HS-5 (cell line): ENCODE measurements at regions not wholly inside any gene's neighbourhood (a gene's known extent, or its start where the extent isn't known, plus 50 kb on each side); places are given as distances from the start of the nearest gene placed in this dataset.

ENCODE experiments used
- DNase-seq: peaks from one replicate; pipeline ENCODE4 v3.0.0-alpha.2; 2012; ENCODE audit warnings: low read depth

GRCh38 chr10:108785011-108785410 lies 1138.3 kb downstream of the XPNPEP1 start:
- no peak for DNase-seq

DNA sequence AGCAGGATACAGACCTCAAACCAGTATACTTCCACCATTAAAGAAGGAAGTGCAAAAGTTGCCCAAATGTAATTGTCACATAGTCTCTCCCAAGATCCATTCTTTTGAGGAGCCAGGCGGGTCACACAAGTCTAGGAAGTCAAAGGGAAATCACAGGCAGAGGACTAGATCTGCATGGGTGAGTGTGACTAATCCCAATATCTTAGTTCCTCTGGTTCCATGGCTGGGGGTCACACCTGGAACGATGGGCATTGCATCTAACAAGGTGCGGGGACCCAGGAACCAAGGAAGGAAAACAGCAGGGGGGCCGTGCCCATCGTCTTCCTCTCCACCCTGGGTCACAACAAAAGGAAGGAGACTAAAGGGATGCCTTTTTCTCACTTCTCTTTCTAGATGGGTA lies 1138.8 kb downstream of the XPNPEP1 start:
- DNase-seq, result no peak

DNA sequence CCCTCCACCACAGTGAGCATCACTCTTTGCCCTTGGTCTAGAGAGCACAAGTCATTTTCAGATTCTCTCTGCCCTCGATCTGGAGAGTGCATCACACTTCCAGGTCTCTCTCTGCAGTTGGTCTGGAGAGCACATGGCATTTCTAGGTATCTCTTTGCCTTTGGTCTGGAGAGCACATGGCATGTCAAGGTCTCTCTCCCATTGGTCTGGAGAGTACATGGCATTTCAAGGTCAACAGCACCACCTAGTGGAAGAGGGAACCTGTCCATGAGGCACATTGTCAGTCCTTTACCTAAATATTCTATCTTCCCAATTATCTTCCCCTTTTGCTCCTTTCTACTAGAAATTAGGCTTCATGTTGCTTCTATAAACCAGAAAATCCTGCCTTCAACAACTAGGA lies 1139.4 kb downstream of the XPNPEP1 start:
- DNase-seq, result no peak

- DNase-seq, result no peak
Observed at GRCh38 chr10:108782411-108782810, 1140.9 kb downstream of the XPNPEP1 start.

- DNase-seq, result no peak
Observed at GRCh38 chr10:108779501-108779900, 1143.8 kb downstream of the XPNPEP1 start.

DNA sequence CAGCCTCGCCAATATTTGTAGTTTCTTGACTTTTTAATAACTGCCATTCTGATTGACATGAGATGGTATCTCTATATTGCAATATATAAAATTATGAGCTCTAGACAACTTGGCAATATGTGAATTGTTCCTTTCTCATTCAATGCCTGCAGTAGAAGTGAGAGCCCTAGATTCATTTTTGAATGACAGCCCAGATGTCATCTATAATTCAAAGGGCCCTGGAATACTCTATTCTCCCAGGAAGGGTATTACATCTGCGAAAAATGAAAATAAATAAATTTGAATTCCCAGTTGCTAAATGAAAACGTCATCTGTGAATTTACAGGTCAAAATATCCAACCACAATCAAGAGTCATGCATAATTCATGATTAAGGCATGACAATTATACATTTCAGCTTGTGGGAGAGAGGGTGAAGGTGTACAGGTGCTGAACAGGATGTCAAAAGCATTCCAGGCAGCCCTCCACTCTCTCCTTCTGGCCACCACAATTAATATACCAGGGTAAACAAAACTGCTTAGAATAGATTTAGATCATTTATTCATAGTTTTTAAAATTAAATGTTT lies 1147.3 kb downstream of the XPNPEP1 start:
- no peak for DNase-seq

DNA sequence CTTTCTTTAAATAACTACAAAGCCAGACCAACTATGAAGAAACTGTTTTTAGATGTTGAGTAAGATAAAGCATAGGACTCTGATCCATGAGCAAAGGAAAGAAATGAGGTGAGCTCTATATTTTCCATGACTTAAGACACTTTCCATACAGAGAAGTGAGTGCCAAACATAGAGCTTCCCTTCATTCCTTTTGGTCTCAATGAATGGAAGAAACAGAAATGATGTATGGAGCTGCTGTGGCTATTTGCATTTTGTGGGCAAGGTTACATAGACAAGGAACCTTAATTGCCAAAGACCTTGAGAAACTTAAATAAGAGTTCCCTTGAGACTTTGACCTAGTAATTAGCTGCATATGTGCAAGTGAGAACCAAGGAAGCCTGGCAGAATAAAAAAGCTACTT lies 1152.2 kb downstream of the XPNPEP1 start:
- DNase-seq, result no peak

DNA sequence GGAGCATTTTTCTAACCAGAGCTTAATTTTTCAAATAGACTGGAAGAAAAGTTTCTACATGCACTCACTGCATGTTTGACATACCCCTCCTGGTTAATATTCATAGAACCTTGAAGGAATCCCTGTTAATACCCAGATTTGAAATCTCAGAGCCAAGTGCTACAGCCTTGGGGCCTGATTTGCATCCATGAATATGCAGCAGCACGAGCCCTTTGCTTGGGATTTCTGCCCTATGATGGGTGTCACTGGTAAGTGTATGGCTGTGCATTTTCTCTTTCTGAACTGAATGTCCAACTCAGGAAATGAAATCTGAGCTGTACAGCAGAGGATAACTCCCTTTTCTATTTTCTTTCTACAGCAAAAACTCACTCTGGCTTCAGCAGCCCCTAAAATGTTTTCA lies 1157.5 kb downstream of the XPNPEP1 start:
- no peak for DNase-seq

DNA sequence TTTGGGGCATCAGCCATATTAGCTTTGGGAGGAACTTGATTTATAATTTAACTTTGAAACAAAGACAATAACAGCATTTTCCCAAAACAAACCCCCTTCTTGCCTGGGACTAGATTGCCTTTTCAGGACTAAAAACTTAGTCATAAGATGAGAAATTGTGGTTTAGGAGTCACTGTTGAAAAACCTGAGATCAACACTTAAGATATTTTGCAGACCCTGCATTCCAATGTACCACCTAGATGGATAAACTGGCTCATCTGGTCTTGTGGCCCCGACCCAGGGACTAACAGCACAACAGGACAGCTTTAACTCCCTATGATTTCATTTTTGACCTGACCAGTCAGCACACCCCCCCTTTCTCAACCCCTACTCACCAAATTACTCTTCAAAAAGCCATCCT lies 1165.4 kb downstream of the XPNPEP1 start:
- no peak for DNase-seq

- DNase-seq, result no peak
Observed at GRCh38 chr10:108755646-108756045, 1167.7 kb downstream of the XPNPEP1 start.

DNA sequence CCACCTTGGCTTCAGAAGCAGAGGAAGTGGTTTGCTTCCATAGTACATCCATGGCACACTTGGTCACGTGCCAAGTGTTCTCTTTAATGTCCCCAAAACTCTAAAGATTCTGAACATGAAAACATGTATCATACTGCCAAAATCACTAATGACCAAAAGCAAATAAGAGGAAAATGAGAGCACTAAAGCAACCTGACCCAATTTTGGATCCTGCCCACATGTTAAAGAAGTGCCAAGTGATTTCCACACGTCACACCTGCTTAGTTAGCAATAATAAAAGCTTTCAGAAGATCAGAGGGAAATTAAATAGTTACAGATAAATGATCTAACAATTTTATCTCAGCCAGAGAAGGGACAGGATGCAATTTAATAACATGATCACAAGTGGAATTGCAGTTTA lies 1170.0 kb downstream of the XPNPEP1 start:
- DNase-seq, result no peak

- DNase-seq, result no peak
Observed at GRCh38 chr10:108749042-108749441, 1174.3 kb downstream of the XPNPEP1 start.

DNA sequence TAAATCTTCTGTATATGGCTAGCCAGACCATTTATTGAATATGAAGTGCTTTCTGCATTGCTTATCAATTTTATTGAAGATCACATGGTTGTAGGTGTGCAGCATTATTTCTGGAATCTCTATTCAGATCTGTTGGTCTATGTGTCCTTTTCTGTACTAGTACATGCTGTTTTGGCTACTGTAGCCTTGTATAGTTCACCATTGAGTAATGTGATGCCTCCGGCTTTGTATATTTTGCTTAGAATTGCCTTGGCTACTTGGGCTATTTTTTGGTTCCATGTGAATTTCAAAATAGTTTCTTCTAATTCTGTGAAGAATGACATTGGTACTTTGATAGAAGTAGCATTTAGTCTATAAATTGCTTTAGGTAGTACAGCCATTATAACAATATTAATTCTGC lies 1187.2 kb downstream of the XPNPEP1 start:
- no peak for DNase-seq

DNA sequence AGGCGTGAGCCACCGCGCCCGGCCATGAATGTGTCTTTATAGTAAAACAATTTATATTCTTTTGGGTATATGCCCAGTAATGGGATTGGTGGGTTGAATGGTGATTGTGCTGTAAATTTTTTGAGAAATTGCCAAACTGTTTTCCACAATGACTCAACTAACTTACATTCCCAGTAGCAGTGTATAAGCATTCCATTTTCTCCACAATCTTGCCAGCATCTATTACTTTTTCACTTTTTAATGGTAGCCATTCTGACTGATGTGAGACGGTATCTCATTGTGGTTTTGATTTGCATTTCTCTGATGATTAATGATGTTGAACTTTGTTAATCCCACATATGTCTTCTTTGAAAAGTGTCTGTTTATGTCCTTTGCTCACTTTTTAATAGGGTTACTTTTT lies 1187.9 kb downstream of the XPNPEP1 start:
- DNase-seq, result peak; percentile 83

- DNase-seq, result no peak
Observed at GRCh38 chr10:108721874-108722273, 1201.4 kb downstream of the XPNPEP1 start.

DNA sequence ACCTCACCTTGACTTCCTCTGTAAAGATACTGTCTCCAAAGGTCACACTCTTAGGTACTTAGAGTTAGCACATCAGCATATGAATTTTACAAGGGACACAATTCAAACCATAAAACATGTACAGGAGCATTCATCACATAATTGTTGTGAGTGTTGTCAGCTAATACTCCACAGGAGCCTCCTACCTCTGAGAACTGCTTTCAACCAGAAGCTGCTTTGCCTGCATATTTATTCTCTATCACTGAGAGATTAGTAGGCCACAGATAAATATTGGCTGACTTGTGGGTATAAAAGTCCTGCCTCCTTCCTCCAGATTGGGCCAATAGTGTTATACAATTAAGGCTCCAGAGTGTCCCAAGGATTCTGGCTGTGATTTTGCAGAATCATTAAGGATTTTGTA lies 1207.0 kb downstream of the XPNPEP1 start:
- DNase-seq, result no peak

DNA sequence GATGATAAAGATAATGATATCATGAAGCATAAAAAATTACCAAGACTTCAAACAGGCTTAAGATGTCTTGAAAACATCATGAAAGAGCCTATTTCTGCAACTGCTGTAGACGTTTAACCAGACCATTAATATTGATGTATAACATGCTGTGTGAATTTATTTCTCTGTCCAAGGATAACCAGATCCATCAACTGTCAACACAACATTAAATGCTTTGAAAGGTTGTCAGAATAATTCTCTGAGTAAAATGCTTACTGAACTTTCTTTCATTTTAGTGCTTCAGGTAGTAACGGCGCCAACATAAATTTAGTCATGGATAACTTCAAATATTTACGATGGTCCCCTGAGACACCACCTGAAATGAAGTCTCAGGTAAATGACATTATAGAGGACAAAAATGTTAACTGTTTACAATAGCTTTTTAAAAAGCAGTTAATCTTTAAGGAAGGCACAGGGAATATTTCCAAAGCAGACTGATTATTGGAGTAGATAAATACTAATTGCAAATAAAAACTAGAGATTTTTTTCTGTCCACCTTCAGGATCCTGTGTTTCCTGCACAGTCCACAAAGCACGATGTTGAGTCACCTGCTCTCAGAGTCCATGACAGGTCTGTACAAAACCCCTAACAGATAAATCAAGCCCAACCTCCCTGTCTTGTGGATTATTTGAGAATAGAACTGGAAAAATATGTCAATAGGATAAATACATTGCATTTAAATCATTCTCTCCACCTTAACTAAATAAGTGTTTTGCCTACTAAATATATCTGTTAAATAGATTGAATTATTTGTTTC lies 1213.2 kb downstream of the XPNPEP1 start:
- no peak for DNase-seq

GRCh38 chr10:108708363-108708762 lies 1214.9 kb downstream of the XPNPEP1 start:
- no peak for DNase-seq

GRCh38 chr10:108696792-108697477 lies 1226.4 kb downstream of the XPNPEP1 start:
- DNase-seq, result no peak

DNA sequence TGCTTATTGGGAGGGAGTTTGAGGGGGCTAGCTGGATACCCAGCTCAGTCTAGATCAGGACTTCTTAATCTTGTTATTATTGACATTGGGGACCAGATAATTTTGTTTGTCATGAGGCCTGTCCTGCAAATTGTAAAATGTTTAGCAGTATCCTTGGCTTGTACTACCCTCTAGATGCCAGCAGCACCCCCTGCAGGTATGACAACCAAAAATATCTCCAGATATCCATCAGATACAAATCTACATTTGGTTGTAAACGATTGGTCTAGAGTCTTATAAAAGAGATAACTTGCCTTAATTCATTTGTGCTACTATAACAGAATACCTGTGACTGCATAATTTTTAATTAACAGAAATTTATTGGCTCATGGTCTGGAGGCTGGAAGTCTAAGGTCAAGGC lies 1232.2 kb downstream of the XPNPEP1 start:
- no peak for DNase-seq

DNA sequence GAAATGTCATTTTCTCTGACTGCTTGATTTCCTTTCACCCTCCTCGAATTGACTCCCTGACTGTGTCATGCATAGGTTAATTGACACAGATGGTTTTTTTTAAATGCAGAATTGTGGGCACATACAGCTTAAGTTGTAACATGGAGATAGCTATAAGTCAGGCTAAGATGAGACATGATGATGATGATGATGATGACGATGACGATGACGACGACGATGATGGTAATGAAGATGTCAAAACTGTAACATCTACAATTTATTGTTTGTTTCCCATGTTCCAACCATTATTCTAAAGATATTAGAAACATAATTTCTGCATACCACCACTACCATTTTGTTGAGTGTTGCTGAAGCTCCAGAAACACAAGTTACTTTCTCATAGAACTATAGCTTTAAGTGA lies 1232.8 kb downstream of the XPNPEP1 start:
- no peak for DNase-seq

GRCh38 chr10:108689891-108690290 lies 1233.4 kb downstream of the XPNPEP1 start:
- DNase-seq, result no peak

- no peak for DNase-seq
Observed at GRCh38 chr10:108688314-108688713, 1235.0 kb downstream of the XPNPEP1 start.
